ENCODE measurements at regions not wholly inside any gene's neighbourhood (a gene's known extent, or its start where the extent isn't known, plus 50 kb on each side); places are given as distances from the start of the nearest gene placed in this dataset.

GRCh38 chr1:30460661-30461060 is 262.7 kb downstream of the MATN1 start:
- no peak for TF ChIP-seq CTCF (optimal IDR thresholded peaks at IDR 0.05 in 1 of 3, IDR thresholded peaks at IDR 0.05 in 1 of 3, conservative IDR thresholded peaks at IDR 0.05 in 1 of 3; ENCODE audit: extremely low read depth in 1 of 3, insufficient read depth in 2 of 3, low read length in 3 of 3)
- no peak for TF ChIP-seq EZH2 (IDR thresholded peaks at IDR 0.05; ENCODE audit: low read length)

Measured in keratinocyte (primary cell).